RWPE1 (cell line): ENCODE measurements at regions not wholly inside any gene's neighbourhood (a gene's known extent, or its start where the extent isn't known, plus 50 kb on each side); places are given as distances from the start of the nearest gene placed in this dataset.
A peak's percentile ranks its signal among the peaks of the same experiment; 100 is the strongest.

Source experiments
- CTCF ChIA-PET: fragments of 350-600 bp; sonication (Branson Sonifier 250); formaldehyde crosslinking; extraction: SDS; loops from one replicate; lab custom pipeline; 2021; lab: Yijun Ruan, JAX
- POLR2A ChIA-PET: fragments of 400-600 bp; formaldehyde crosslinking; extraction: SDS; loops from one replicate; lab custom pipeline; 2020; ENCODE audit warnings: antibody characterized with exemption; ENCODE audit not compliant: low non-redundant PET; lab: Yijun Ruan, JAX
- DNase-seq: peaks from one replicate; pipeline ENCODE4 v3.0.0; 2012; ENCODE audit warnings: low spot score
- H3K27ac ChIP-seq: fragments of 450-650 bp; 2 replicates; pipeline ENCODE4 v1.5.1; 2017
- CTCF ChIP-seq: fragments of 450-650 bp; conservative IDR thresholded peaks from 2 replicates; pipeline ENCODE4 v1.5.1; 2017; ENCODE audit warnings: low read depth, mild to moderate bottlenecking

- DNase-seq: no peak
- TF ChIP-seq CTCF: no peak
- H3K27ac ChIP-seq: no peak overlapping the region
- POLR2A ChIA-PET: no interaction called here
- CTCF ChIA-PET: no interaction called here
Observed at GRCh38 chr5:4928409-4928808, 211.7 kb upstream of the ADAMTS16 start.

- no peak overlapping the region for H3K27ac ChIP-seq
- CTCF ChIA-PET: interaction anchor here (0.7 kb wide), 1 partner anchor 16 kb away, joined by 3 read pairs; no protein-coding TSS in a partner anchor
- DNase-seq: no peak
- POLR2A ChIA-PET: no interaction called here
- TF ChIP-seq CTCF: no peak
Observed at GRCh38 chr5:4929092-4929655, 211.0 kb upstream of the ADAMTS16 start.

- POLR2A ChIA-PET: no interaction called here
- H3K27ac ChIP-seq: no peak overlapping the region
- TF ChIP-seq CTCF: no peak
- CTCF ChIA-PET: no interaction called here
- DNase-seq: no peak
Observed at GRCh38 chr5:4939042-4939781, 200.9 kb upstream of the ADAMTS16 start.

- no peak for TF ChIP-seq CTCF
- no peak for DNase-seq
- H3K27ac ChIP-seq: no peak overlapping the region
- POLR2A ChIA-PET: interaction anchor here (0.7 kb wide), 1 partner anchor 21 kb away, joined by 3 read pairs; no protein-coding TSS in a partner anchor
- CTCF ChIA-PET: interaction anchor here (0.5 to 0.6 kb wide), 2 partner anchors 242 to 1696 kb away, joined by 3 to 4 read pairs; no protein-coding TSS in a partner anchor
Observed at GRCh38 chr5:4941161-4941560, 199.0 kb upstream of the ADAMTS16 start.

- ChIA-PET CTCF (interaction anchor here (0.6 to 1.0 kb wide), 8 partner anchors 9 to 1679 kb away, joined by 3 to 4 read pairs (median 3); no protein-coding TSS in a partner anchor), POLR2A (no interaction called here)
Observed at GRCh38 chr5:4941957-4942830, 197.9 kb upstream of the ADAMTS16 start.

More at GRCh38 chr5:4941957-4942830, 197.9 kb upstream of the ADAMTS16 start:
- TF ChIP-seq CTCF: peak; percentile 95
- H3K27ac ChIP-seq: no peak overlapping the region
- peak; percentile 28 for DNase-seq
